ENCODE measurements at regions not wholly inside any gene's neighbourhood (a gene's known extent, or its start where the extent isn't known, plus 50 kb on each side); places are given as distances from the start of the nearest gene placed in this dataset.
"Not testable (repeated sequence)": the region's sequence is repeated elsewhere in the genome, so short reads cannot be mapped to it uniquely, and the experiment has no call there.

DNA sequence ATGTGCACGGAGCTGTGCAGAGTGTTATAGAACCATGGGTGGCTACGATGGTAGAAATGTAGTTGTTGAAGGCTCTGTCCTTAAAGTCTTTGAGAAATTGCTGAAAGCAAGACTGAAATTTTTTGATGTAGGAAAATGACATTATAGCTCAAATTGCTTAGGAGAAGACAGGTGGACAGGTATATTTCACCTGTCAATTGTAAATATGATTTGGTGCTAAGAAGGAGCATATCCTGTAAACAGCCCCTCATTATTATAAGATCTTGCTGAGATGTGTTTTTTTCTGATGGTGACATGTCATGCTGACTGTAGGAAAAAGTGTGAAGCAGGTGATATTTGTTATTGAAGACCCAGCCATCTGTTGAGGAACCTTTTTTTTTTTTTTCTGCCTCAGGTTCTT lies 377.9 kb downstream of the PSAT1 start:
- no peak for DNase-seq

DNA sequence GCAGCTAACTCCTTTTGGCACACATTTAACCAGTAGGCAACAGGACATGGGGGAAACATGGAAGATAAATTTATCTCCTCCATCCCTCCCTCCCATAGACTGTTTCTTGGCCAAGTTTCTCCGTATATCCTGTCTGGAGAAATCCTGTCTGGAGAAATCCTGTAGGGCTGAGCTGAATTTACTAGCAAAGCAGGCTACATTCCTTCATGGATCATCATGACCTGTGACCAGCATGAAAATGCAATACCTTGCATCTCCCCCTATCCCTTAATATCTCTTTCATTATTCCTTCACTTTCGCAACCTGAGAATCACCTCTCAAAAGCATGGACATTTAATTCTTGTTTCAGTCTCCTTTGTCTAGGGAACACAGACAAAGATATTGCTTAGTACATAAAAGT lies 379.1 kb downstream of the PSAT1 start:
- DNase-seq: no peak

DNA sequence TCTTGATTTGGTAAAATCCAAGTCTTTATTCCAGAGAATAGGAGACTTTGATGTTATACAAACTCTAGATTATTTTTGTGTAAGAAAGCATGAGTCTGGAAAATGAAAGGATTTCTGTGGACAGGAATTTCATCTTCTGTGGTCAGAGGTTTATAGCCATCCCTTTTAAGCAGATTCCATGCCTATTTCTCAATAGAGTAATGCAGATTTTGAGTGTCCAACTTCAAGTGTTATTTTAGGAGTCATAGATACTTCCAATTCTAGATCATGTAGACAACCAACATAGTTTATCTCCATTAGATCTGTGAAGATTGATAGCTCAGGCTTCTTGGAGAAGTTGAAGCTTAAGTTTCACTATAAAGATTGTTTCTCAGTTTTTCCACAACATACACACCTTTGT lies 379.7 kb downstream of the PSAT1 start:
- no peak for DNase-seq

DNA sequence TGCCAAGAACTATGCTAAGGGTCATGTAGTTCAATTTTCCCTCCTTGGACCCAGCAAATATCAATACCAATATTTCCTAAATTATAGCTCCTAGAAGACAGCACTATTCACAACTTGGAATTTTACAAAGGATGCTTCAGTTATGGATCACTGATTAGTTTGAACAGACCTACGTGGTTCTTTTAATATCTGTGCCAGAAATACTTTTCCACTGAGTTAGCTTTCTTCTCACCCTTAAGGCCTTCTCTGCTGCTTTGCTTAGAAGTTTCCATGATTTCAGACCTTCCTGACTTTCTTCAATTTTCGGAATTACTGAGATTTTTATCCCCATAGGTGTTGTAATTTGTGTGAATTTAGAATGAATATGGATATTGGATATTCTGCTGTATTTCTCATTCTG lies 380.4 kb downstream of the PSAT1 start:
- no peak for DNase-seq

DNA sequence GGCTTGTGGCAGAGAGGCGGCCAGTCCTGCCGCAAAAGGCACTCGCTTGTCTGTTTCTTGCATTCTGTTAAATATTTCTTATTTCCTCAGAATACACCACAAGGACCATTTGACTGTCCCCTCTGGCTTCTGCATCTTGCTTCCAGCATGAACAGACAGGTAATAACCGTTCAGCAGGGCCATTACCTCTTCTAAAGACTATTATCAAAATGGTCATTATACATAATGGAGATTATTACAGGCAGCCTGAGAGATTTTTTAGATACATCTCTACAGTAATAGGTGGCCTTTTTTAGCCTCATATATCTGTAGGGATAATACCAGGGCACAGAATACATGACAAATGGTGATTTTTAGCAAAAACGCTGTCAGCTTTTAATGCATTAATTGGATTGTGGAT lies 382.0 kb downstream of the PSAT1 start:
- DNase-seq: no peak

DNA sequence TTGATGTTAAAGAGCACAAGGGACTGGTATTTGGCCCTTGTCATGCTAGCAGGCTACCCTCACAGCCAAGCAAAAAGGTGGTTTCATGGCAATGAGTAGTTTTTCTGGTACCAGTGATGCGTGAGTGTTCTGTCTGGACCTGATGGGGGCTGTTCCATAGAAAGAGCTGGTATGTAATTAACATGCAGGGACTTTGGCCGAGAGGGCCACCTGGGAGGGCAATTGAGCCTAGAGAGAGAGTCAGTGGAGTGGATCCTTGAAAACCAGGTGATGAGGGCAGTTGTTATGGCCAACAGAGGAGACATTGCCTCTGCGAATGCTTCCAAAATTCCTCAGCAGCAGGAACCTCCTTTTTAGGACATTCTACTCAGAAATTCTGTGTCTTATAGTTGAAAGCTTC lies 383.3 kb downstream of the PSAT1 start:
- DNase-seq: no peak

DNA sequence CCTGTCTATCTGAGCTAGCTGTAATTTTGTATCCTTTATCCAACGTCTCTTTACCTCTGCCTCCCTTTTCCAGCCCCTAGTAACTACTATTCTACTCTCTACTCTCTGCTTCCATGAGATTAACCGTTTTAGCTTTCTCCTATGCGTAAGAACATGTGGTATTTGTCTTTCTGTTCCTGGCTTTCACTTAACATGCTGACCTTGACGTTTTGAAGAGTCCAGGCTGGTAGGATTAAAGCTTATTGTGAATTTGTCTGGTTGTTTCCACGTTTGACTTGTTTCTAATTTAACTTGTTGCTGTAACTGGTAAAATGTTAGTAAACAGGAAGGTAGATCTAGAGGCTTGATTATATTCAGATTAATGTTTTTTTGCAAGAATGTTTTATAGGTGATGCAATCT lies 385.3 kb downstream of the PSAT1 start:
- DNase-seq: no peak

DNA sequence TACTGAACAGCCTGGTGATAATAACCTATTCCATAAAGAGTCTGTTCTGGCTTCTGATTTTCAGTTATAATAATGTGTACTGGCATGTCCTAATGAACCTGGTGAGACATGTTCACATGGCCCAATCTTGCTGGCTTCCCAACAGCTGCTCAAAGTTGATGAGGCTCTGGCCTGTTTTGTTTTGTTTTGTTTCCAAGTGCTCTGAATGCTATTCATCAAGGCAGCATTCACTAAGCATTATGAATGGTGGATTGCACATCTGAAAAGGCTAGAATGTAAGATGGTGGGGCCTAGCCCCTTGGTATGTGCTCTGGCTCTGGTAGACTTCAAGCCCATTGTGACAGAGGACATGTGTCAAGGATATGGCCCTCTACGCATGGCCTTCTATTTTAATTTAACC lies 388.5 kb downstream of the PSAT1 start:
- no peak for DNase-seq

DNA sequence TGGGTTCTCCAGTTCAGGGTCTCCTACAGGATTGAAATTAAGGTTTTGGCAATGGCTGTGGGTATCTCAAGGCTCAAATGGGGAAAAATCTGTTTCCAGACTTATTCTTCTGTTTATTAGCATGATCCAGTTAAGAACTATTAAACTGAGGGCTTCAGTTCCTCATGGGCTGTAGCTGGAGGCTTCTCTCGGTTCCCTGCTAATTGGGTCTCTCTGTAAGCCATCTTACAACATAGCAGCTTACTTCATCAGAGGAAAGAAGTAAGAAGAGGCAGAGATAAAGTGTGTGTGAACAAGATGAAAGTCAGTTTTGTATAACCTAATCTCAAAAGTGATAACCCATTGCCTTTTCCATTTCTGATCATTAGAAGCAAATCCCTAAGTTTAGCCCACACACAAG lies 391.9 kb downstream of the PSAT1 start:
- DNase-seq: no peak

DNA sequence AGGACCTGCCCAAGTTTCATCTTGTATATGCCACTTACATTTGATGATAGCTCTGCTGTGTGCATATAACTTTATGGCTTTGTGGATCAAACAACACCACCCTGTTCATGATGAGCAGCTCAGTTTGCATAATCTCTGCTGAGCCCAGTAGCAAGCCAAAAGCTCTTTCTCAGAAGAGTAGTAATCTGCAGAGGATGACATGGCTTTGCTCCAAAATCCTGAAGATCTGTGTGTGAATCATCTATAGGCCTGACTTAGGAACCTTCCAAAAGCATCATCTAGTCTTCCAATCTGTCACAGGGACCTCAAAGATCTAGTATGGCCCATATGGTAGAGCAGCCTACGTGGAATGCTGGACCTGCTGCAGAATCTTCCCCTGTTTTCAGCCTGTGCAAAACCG lies 394.6 kb downstream of the PSAT1 start:
- DNase-seq: no peak

DNA sequence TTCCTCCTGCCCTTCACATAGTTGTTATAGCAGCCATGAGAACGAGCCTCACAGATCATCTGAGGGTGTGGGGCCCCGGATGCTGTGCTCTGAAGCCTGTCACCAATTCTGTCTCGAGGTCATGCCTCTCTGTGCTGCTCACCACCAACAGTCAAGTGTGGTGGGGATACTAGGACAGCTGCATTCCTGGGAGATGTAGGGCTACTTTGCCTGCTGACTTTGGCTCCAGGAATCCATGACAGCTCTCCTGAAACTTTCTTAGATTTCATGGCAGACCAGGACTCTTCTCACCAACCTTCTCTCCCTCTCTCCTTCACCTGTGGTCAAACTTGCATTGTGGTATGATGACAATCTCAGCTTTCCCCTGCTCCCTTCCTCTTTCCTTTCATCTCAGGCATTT lies 395.9 kb downstream of the PSAT1 start:
- DNase-seq: no peak

DNA sequence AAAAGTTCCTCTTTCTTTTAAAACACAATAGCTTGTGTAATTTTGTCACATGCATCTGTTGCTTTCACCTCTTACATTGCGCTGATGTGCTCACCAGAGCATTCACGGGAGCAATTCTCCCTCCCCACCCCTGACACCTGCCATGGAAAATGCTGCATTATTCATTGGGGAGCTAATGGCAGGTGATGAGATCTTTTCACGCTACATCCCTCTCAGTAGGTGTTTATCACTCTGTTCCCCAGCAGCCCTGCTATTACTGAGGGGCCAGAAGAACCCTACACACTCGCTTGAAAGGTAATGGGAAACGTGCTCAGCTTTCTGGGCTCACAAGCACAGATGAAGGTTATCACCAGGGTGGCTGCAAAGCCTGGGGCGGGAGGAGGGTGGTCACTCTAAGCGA lies 398.0 kb downstream of the PSAT1 start:
- no peak for DNase-seq

DNA sequence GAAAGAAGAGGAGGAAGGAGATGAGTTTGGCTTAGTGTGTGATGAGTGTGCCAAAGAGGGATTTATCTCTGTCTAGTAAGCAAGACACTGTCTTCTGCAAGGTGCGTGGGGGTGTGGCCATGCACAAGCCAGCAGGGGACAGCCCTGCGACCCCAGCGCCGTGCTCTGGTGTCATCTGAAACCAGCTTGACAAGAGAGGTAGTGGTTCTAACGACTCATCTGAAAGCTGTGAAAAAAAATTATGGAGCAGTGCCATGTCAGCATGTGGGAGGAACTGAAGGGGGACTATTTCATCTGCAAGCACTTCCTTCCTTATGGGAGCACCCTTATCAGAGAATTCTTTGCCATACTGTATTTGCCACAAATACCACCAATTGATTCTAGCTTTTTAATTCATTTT lies 398.6 kb downstream of the PSAT1 start:
- no peak for DNase-seq

DNA sequence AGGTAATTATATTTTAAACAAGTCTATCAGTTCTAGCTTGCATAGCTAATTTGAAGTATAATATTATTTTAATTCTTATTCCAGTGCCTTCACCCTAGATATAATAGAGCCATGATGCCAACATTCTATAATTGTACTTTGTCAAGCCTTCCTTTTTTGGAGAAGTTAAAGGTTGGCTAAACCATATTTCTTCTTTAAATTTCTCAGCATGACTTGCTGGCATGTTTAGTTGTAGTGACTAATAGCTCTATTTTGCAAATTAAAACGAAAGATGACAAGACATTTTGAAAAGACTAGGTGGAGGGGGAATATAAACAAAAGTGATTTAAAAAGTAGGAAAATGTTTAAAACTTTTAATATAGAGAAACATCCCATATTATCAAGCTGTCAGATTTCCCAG lies 400.7 kb downstream of the PSAT1 start:
- no peak for DNase-seq

DNA sequence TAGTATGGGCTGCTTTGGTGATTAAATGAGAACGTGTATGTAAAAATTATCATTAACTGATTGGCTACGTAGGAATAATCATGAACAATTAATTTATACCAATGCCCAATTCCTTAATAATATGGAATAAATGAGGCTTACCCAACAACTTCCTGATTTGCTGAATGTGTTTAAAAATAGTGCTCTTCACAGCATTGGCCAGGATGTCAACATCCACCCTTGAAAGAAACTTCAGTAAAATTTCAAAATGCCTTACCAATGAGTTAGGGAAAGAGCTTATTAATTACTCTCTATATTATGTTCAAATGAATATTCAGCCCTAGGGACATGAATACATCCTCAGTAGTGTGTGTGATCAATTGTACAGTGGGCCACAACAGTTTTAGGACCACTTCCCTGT lies 401.4 kb downstream of the PSAT1 start:
- no peak for DNase-seq

DNA sequence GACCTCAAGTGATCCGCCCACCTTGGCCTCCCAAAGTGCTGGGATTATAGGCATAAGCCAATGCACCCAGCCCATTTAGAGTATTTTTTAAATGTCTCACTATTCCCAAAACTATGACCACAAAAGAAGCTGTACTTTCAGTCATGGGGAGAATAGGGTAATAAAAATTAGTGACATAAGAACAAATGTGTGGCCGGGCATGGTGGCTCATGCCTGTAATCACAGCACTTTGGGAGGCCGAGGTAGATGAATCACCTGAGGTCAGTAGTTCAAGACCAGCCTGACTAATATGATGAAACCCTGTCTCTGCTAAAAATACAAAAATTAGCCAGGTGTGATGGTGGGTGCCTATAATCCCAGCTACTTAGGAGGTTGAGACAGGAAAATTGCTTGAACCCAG lies 402.3 kb downstream of the PSAT1 start:
- not testable (repeated sequence) for DNase-seq

DNA sequence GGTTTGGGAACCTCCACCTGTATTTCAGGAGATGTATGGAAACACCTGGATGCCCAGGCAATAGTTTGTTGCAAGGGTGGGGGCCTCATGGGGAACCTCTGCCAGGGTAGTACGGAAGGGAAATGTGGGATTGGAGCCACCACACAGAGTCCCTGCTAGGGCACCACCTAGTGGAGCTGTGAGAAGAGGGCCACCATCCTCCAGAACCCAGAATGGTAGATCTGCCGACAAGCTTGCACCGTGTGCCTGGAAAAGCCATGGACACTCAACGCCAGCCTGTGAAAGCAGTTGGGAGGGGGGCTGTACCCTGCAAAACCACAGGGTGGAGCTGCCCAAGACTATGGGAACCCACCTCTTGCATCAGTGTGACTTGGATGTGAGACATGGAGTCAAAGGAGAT lies 407.2 kb downstream of the PSAT1 start:
- not testable (repeated sequence) for DNase-seq

DNA sequence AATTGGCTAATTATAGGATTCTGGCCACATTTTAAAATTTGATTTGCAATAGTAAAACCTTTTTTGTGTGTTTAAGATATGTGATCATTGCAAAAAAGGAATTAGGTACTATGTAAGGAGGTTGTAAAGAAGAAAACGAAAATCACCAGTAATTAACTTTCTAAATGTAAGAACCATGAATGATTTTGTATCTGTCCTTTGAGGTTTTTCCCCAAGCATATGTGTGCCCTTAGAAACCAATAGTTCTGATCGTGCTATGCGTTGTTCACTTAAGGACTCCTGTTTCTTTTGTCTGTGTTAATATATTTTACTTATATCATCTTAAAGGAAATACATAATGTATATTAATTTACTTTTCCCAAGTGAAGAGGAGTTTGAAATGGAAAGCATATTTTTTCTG lies 410.2 kb downstream of the PSAT1 start:
- DNase-seq: no peak

DNA sequence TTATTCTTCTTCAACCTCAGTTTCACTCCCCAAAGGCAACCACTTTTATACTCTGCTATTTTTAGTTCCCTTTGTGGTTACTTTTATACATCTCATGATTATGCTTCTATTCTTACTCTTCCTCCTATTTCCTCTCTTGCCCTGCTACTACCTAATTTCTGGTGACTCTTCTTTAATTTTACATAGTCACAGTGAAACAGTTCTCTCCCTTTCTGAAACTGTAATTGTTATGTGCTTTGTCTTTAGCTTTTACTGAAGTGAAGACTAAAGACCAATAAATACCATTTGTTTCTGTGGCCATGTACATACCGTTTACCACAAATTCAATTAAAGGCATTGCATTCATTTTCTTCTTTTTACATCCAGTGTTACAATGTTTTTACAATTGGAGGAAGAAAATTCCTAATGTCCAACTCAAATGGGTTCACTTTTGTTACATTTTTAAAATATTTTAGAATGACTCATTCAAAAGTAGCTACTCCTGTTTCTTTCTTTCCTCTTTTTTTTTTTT lies 410.6 kb downstream of the PSAT1 start:
- DNase-seq: no peak

DNA sequence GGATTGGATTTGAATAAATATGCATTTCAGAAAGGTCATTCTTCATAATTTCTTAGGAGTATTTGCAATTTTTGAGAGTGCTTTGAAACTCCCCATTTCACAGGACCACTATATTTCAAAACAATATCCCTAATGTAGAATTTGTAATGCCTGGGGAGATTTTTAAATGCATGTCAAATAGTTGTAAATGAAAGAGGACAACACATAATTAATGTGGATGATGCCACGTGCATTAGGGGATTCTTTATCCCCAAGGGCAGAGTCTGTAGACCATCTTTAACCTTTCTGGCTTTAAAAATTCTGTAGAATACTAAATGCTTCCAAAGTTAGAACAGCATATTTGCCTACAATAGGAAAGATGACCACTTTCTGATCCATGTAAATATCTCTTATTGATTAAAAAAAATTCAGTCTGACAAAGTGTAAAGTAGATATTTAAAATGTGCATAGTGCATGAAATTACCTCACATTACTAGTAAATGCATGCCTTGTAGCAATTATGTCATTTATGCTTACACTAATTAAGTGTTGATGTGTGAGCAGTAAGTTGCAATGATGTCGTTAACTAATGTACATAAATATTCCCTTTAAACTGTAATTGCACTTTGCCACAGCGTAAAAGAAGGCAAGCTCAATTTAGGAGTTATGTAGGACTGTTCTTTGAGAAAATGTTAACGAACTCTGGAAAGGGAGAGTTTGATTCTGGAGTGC lies 416.1 kb downstream of the PSAT1 start:
- no peak for DNase-seq

DNA sequence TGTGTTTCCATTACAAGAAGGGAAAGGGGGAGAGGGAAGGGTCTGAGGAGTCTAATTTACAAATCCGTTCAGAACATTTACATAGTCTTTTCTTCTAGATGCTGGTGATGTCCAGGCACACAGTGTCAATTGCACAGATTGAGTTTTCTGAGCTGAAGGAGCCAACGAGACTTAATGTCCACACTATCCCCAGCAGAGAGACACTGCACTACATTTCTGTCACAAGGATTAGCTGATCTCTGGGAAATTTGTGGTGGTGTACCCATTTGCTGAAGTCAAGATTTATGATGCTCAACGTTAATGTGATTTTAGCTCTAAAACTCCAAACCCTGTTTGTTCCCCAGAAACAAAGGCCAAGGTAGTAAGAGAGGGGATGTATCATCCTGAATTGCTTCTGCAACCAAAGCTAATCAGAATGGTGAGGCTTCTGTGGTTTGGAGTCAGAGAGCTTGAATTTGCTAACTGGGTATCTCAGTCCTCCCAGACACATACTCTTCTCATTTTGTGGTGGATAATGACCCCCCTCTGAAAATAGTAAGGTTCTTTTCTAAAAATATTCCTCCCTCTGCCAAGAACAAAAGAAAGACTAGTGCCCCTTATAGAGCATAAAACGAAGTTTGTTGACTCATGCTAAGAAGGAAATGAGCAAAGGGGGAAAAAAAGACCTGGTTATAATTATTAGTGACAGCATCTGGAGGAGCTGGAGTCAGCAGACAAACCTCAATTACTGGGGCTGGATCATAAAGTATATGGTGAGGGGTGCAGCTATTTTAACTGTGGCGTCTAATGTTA lies 416.9 kb downstream of the PSAT1 start:
- DNase-seq: no peak

DNA sequence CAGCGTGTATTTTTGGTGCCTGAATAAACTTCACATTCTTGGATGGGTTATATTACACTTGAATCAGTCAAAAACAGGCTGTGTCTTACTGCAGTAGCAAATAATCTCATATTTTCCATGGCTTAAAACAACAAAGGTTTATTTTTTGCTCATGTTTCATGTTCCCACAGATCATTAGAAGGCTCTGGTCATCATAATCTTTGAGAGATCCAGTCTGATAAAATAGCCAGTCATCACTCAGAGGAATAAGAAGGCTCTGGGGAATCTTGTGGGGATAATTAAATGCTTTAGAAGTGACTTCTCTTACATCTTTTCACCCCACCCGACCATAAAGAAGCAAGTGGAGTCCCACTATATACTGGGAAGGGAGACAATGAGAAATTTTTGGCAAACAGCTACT lies 417.7 kb downstream of the PSAT1 start:
- DNase-seq: no peak

DNA sequence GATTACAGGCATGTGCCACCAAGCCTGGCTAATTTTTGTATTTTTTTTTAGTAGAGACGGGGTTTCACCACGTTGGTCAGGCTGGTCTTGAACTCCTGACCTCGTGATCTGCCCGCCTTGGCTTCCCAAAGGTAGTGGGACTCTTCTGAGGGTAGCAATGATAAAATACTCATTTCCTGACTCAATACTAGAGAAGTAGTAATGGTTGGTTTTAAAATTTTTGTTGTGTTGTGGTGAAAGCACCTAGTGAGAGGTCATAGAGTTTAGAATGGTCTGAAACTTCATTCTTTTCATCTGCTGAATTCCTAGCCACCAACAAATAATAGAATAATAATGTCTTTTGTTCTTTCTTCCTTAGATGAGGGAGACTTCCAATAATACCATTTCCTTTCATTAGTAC lies 422.1 kb downstream of the PSAT1 start:
- not testable (repeated sequence) for DNase-seq

DNA sequence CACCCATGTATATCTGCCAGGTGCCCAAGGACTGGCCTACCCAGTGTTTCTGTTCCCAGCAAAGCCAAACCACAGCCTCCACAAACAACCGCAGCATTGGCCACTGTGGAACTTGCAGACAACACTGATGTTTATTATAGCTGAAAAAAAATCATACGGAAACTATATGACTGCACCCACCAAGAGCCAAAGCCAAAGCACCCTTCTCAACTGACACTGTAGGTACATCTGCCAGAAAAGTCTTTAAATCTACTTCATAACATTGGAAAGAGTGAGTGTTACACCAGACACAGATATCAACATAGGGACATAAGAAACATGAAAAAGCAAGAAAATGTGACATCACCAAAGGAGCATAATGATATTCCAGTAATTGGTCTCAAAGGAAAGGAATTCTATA lies 428.0 kb downstream of the PSAT1 start:
- DNase-seq: no peak

Measured in muscle of arm (tissue), 1 donor.